Activated T-cell treated with anti-CD3 and anti-CD28 coated beads for 4 hours (primary cell): ENCODE measurements at regions not wholly inside any gene's neighbourhood (a gene's known extent, or its start where the extent isn't known, plus 50 kb on each side); places are given as distances from the start of the nearest gene placed in this dataset.
A peak's percentile ranks its signal among the peaks of the same experiment; 100 is the strongest.

Source experiments
- DNase-seq: peaks from one replicate; pipeline ENCODE4 v3.0.0-alpha.2; 2020

DNA sequence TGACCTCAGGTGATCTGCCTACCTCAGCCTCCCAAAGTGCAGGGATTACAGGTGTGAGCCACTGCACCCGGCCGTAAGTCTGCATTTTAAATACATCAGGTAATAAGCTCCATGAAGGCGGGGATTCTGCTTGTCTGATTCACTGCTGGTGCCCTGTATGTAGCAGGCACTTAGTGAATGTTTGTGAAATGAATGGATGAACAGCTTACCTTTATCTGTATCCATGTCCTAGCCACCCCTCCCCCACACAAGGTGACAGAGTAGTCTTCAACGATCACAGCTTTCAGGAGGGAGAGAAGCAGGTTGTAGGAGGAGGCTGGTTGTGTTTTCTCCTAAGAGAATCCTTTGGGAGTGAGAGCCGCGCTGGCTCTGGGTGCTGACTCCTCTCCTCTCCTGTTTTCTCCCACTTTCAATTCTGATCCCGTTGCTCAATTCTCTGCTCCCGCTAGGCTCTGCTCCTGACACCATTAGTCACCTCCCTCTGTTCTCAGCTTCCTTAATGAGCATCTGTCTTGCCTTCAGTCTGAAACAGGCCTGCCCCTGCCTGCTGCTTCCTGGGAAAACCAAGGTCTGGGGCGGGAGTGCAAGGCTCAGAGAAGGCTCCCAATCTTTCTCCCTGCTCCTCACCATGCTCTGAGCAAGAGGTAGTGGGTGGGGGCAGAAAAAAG, 88.8 kb upstream of the CTNNA1 start:
- DNase-seq = no peak

DNA sequence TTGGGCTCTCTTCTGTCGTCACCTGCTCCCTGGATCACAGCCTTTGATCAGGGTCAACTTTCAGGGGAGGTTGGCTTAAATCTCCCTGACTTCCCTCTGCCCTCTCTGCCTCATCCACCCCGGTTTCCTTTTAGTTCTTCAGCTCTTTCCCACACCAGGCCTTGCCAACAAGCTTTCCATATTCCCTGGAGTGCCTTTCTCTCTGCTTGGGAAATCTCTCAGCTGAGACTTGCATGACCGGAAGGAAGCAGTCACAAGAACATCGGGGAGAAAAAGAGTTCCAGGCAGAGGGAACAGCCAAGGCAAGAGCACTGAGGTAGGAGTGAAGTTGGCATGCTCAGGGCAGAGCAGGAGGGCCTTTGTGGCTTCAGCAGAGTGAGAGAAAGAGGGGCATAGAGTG, 88.4 kb upstream of the HSPA9 start:
- no peak for DNase-seq

DNA sequence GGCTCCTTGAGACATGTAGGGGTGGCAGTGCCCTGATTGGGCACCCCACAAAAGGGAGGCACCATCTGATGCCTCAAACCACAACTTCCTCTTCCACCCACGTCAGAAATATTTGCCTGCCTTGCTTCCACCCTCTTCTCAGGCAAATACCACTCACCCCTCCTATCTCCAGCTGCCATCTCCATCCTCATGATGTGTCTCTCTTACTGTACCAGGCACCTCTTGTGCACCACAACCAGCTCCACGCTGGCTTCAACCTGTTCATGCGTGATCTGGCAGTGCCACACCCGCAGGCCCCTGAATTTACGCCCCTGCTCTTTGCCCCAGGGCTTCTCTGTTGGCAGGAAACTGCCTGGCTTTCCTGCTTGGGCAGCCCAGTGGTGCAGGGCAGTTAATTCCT, 87.8 kb upstream of the HSPA9 start:
- DNase-seq = peak; percentile 14

DNA sequence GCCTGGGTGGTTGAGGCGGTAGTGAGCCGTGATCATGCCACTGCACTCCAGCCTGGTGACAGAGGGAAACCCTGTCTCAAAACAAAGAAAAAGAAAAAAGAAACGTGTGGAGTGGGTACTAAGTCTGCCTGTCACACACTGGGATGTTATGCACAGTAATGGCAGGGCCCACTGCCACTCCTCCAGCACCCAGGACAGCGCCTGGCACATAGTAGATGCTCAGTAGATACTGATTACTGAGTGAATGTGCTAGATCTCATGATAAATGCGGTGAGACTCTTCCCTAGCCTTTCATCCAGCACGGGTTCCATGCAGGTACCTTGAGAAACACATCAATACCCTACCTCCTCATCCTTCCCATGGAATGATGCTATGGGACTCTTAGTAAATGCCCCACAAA, 87.4 kb upstream of the HSPA9 start:
- DNase-seq = peak; percentile 19

DNA sequence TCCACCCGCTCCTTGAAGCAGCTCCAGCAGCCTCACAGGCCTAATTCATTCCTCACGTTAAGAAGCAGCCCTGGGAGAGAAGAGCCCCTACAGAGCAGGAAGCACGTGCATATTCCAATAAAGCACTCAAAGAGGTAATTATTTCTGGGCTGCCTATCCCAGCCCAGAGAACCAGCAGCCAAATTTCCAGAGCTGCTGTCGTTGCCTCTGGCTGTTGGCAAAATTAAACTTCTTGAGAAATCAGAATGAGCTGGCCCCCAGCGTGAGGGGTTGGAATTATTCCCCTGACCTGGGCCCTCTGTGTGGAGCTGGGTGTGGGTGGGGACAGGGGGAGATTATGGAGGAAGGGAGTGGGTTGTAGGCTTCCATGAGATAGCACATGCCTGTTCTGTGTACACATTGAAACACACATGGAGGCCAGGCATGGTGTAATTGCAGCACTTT, 86.8 kb upstream of the HSPA9 start:
- DNase-seq = no peak

DNA sequence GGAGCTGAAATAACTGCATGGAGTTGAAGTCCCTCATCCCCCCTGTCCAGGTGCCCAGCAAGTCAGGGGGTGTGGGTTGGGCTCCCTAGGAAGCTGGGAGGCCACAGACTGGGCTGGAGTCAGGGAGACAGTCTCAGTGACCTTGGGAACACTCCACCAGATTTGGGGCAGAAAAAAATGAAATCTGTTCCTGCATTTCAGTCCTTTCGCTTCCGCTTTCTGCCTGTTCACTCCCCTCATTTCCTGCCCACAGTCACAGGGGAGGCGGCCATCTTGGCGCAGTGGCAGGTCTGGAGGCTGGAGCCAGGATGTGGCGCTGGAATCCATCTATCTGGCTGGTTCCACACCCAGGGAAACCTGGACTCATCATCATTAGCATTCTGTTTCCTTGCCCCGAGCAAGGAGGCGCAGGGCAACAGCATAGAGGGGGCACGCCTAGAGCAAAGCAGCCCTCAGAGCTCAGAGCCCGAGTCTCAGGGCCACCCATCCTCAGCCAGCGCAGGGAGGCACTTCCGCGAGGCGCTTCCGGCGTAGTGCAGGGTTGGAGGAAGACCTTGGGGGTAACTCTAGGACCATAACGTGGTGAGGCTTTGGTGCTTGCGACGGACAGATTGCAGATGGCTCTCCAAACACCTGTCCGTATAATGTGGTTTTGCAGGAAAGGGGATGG, 86.2 kb upstream of the HSPA9 start:
- DNase-seq = no peak

DNA sequence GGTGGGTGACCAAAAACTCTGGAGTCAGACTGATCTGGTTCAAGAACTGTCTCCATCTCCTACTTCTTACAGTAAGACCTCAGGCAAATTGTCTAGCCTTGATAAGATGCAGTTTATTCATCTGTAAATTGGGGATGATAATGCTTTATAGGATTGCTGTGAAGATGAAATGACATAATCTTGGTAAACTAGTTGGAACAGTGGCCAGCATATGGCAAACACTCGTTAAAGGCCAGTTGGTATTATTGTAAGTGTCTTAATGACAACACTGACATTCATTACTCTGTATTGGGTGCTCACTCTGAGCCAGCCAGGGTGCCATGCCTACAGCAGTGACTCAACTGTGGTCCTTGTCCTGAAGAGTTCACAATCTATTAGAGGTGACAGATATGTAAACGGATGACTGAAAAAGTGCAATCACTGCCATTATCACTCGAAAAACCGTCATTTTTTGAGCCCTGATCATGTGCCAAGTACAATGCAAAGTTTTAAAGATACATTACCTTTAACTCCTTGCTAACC, 84.9 kb upstream of the HSPA9 start:
- DNase-seq = no peak

DNA sequence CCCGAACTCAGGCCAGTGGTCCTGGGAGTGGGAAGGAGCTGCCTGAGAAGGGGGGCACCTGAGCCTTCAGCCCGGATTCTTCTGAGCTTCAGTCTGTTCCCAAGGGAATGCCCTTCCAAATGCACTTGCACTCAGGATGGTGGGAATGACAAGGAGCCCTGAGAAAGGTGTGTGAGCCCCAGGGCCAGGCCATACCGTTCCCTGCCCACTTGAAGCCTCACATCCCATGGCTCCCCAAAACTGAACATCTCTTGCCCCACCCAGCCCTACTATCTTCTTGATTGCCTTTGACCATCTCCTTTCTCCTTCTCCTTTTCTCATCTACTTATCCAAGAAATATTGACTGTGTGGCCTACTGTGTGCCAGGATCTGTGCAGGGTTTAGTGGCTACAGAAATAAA, 84.4 kb upstream of the HSPA9 start:
- DNase-seq = no peak

DNA sequence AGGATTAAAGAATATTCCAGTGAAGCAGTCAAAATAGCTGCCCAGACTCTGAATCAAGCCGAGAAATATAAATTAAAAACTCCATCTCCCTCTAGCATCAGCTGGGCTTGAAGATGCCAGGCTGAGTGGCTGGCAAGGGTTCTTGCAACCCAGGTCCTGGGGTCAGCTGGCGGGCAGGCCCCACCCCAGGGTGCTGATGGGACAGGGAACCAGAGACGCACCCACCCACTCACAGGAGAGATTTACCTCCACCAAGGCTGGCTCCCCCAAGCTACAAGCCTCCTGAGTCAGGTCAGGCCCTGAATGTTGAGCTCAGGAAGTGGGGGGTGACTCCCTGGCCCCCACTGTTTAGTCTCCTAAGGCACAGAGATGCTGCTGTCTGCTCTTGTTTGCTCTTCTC, 83.9 kb upstream of the HSPA9 start:
- DNase-seq = no peak

DNA sequence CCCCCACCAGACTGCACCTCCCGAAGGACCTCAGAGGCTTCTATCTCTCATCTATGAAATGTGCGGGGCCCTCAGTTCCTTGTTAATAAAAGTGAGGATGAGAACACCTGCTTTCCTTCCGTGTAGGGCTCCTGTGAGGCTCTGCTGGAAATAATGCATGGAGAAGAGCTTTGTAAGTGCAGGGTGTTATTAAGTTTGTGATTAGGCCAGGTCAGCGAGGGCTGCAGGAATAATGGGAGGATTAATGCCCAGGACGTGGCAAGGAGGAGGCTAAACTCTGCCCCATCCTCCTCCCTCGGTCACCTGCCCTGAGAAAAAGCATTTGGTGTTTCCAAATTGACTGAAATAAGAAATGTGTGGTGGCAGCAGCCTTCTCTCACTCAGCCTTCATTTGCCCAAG, 83.5 kb upstream of the HSPA9 start:
- DNase-seq = no peak

DNA sequence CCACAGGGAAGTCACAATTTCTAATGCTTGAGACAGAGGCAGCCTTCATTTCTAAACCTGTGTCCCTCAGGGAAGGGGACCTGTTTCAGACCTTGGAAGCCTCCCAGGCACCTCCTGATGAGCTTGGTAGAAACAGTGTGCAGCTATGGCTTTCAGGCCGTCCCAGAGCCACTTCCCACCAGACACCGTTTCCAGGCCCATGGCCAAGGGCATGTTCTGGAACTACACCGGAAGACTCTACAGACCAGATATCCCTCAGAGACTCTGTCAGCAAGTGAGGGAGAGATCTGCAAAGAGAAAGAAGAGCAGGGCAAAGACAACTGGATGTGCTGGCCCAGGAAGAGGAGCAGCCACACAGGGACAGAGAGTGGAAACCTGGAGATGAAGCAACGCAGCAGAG, 82.2 kb upstream of the HSPA9 start:
- DNase-seq = no peak

DNA sequence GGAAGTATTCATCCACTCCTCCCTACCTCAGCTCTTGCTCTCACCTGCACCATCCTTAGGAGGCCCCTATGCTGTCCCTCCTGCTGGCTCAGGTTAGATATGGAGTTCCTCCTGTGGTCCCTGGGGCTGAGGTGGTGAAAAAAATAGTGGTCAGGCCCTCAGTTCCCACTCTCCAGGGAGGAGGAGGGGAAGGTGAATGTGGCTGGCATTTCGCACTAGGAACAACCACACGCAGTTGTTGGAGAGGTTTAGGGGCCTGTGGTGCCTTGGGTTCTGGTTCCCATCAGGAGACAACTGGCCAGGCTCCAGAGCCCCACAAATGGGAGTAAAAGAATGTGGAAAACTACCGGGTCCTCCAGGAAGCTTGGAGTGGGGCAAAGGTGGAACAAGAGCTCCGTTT, 81.7 kb upstream of the HSPA9 start:
- DNase-seq = no peak

DNA sequence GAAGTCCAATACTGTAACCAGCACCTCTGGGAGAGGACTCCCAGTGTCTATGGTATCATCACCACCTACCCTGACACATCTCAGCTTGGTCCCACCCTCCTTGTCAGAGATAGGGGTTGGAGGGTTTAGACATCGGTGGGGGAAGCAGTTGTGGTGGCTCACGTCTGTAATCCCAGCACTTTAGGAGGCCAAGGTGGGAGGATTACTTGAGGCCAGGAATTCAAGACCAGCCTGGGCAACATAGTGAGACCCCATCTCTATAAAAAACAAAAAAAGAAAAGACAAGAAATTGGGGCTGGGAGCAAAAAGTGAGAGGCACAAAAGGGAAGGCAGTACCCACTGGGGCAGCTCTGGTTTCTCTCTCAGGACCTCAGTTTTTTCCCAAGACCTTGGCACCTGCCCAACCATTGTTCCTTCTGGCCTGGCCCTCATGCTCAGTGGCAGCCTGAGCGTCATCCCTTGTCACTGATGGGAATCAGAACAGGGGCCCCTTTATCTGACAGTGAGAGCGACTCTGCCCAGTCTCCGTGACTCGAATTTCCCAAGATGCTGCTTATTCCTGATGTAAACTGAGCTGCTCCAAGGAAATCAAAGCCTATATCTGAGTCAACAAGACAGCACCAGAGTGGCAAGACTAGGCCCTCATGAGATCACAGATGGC, 80.5 kb upstream of the HSPA9 start:
- DNase-seq = no peak

DNA sequence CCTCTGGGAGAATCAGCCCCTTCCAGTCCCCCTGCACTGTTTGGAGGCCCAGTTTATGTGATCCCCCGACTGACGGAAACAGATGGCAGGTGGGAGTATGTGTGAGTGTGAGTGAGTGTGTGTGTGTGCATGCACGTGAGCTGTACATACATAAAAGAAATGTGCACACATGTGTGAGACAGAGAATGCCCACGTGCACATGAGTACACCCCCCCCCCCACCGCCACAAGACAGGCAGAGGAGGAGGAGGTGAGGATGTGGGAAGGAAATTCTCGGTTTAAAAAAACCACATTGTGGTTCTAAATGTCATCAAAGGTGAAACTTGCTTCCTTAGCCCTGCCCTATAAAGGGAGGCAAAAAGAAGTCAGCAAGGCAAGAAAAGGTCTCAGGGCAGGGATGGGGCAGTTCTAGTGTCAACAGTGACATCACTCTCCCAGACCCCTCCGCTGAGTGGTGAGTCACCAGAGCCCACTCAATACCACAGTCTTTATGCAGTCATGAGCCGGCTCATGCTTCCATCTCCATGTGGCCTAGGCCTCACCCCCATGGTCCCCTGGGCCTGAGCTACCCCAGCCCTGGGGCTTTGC, 79.2 kb upstream of the HSPA9 start:
- peak; percentile 66 for DNase-seq

DNA sequence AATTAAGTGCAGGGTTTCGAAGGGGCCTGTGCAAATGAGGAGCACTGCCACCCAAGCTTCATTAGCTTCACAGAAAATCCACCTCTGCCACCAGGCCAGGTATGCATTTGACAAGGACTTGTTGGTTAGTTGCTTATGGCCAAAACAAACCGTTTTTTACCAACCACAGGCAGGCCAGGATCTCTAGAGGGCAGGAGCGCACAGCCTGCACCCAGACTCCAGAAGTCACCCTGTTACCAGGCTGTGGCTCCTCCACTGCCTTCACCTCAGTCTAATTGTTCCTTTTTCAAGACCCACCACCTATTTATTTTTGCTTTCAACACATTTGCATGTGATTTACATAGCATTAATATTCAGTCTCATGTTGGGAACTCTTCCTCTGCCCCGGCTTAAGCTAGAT, 78.3 kb upstream of the HSPA9 start:
- no peak for DNase-seq

DNA sequence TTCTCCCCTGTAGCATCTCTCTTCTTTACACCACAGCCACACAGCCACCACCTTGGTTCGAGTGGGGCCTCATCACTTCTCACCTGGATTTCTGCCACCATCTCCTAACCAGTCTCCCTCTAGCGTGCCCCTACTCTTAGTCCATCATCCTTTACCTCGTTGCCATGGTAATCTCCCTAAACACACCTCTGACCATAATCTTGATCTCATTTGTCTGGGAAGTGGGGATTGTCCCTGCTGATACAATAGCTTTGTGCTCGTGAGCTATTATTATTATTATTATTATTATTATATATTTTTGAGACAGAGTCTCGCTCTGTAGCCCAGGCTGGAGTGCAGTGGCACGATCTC, 76.5 kb upstream of the HSPA9 start:
- DNase-seq = no peak

DNA sequence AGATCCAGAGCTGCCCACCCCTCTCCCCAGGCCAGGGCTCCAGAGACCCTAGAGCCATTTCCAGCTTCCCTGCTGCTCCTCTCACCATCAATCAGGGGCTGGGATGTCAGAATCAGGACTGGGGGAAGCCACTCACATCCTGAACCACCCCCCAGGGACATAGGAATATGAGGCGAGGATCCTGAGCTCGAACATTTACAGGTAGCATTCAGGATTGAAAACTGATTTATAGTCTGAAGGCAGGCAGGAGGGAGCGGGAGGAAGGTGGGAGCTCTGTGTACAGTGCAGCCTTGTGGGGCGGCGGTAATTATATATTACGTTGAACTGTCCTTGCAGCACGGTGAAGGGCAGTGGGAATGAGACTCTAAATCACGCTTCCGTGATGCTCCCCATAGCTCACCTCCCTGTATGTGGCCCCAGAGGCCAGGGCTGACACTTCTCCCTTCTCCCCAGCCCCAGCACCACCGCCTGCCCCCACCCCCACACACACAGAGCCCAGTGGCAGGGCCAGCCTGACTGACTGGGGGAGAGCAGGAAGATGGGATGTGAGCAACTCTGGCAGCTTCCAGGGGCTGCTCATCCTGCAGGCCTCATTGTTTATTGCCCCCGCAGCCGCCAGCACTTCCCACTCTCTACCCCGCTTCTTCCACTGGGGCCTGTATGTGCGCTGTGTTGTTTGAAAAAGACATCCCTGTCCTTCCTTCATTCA, 76.0 kb upstream of the HSPA9 start:
- DNase-seq = no peak

DNA sequence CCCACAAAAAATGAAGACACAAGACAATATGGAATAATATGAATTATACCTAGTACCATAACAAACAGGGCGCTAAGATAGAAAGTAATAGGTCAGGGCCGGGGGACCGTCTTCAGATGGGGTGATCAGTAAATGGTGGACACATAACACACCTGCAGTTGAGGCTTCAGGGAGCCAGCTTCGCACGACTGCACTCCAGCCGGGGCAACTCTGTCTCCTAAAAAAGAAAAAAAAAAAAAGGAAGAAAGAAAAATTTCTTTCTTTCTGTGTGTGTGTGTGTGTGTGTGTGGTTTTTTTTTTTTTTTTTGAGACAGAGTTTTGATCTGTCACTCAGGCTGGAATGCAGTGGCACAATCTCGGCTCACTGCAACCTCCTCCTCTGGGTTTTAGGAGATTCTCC, 75.0 kb upstream of the HSPA9 start:
- DNase-seq = no peak

DNA sequence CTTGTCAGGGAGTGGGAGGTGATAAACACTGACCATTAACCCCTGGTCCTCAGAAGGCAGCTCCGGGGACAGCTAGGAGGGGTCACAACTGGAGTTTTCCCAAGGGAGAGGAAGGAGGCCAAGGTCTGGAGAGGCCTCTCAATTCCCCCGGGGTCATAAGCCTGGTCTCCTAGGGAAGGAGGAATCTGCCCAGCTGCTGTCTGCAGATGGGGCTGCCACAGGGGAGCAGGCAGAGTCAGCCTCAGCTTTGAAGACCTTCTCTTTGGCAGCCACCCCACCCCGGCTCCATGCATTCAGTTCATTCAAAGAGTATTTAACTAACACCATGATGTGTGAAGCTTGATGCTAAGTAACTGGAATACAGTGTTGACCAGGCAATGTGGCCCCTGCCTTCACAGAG, 74.6 kb upstream of the HSPA9 start:
- no peak for DNase-seq

DNA sequence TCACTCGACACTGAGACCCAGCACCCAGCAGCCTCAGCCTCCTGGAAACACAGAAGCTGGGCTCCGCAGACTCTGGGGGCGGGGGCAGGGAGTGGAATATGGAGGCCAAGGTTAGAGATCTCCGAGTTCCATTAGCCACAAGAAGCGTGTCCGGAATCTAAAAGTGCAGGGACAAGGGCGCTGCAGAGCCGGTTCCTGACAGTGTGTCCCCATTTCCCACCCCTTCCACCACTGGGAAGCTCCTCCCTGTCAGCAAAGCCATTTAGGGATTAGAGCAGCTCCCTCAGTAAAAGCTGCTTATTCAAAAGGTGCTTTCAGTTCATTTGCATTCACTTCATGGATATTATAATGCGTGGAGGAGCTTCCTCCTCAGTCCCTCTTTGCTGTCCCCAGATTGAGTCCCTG, 74.1 kb upstream of the HSPA9 start:
- no peak for DNase-seq

DNA sequence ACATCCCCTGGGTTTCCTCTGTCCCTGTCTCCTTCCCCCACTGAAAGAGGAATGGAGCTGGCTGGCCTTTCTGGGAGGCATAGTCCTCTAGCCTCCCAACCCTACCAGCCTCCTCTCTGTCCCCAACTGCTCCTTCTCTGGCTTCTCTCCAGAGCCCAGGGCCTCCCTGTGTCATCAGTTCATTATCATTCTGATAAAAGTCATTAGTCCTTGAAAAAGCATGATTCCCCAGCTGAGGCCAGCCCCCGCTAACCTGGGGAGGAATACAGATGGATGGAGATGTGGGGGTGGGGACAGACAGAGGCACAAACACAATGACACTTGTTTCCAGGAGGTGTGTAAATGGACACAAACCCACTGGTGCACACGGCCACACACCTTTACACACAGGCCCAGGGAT, 73.6 kb upstream of the HSPA9 start:
- DNase-seq = no peak

DNA sequence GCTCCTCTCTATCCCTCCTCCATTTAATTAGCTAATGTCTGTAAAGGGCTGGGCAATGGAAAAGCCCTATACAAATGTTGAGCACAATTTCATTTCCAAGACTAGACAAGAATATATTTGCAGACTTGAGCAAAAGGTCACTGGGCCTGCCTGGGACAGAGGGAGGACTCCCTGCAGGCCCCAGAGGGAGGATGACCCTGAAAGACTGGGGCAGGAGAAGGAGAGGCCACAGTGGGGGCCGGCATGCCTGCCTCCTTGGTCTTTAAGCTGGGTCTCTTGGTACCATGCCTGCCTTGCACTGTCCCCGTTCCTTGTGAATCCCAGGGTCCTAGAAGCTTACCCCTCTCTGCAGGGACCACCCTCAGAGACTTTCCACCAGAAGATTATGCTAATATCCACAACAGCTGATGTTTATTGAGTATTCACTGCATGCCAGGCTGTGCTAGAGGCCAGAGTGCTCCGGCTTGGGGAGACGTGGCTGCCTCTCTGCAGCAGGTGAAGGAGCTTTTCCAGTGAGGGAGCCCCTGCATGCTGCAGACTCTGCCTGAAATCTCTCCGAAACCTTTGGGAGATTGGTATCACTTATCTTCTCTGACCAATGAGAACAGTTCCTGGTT, 72.7 kb upstream of the HSPA9 start:
- no peak for DNase-seq

DNA sequence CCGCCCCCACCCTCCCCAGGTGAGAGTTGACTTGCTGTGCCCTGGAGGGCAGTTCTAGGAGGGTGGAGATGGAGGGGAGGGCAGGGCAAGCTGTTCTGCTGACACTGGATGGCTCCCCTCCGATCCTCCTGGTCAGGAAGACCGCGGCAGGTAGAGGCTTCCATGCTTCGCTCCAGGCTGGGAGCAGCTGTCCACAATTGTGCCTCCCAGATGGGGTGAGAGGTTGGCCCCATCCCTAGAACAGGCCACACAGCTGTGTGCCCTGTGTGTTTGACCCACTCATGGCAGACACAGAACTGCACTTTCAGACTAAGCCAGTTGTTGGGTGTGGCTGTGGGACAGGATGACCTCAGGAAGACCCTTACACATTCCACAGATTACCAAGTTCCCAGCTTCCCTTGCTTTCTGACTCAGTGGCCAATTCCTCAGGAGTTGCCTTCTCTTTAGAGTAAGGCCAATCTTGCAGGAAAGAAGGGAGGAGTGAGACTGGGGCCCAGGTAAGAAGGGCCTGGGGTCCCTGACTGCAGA, 72.1 kb upstream of the HSPA9 start:
- no peak for DNase-seq
